ENCODE measurements at regions not wholly inside any gene's neighbourhood (a gene's known extent, or its start where the extent isn't known, plus 50 kb on each side); places are given as distances from the start of the nearest gene placed in this dataset.

- TF ChIP-seq, protein P1, sequence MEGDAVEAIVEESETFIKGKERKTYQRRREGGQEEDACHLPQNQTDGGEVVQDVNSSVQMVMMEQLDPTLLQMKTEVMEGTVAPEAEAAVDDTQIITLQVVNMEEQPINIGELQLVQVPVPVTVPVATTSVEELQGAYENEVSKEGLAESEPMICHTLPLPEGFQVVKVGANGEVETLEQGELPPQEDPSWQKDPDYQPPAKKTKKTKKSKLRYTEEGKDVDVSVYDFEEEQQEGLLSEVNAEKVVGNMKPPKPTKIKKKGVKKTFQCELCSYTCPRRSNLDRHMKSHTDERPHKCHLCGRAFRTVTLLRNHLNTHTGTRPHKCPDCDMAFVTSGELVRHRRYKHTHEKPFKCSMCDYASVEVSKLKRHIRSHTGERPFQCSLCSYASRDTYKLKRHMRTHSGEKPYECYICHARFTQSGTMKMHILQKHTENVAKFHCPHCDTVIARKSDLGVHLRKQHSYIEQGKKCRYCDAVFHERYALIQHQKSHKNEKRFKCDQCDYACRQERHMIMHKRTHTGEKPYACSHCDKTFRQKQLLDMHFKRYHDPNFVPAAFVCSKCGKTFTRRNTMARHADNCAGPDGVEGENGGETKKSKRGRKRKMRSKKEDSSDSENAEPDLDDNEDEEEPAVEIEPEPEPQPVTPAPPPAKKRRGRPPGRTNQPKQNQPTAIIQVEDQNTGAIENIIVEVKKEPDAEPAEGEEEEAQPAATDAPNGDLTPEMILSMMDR (IDR thresholded peaks at IDR 0.05) = no peak
- Histone ChIP-seq H3K27ac (no peak overlapping the region), H3K4me3 (no peak overlapping the region)
- no peak for DNase-seq (ENCODE audit: low spot score)
These were observed 270.7 kb upstream of the IGFBP3 start for GRCh38 chr7:46191776-46192175.

DNA sequence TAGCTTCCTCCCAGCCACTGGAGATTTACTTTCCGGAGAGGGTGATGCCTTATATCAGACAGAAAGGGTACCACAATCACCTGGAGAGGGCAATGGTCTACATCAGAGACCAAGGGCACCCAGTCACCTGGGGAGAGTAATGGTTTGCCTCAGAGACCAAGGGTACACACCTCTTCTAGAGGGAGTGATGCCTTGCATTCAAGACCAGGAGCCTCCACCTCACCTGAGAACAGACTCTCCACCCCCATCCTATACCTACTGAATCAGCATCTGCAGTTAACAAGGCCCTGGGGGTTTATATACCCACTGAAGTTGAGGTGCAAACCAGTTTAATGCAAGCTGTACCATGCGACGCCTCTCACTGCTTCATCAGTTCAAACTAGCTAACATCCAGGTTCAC is 270.2 kb upstream of the IGFBP3 start:
- TF ChIP-seq, protein P1 (IDR thresholded peaks at IDR 0.05) = no peak
- no peak for DNase-seq (ENCODE audit: low spot score)
- Histone ChIP-seq H3K4me3 (no peak overlapping the region), H3K27ac (no peak overlapping the region)

DNA sequence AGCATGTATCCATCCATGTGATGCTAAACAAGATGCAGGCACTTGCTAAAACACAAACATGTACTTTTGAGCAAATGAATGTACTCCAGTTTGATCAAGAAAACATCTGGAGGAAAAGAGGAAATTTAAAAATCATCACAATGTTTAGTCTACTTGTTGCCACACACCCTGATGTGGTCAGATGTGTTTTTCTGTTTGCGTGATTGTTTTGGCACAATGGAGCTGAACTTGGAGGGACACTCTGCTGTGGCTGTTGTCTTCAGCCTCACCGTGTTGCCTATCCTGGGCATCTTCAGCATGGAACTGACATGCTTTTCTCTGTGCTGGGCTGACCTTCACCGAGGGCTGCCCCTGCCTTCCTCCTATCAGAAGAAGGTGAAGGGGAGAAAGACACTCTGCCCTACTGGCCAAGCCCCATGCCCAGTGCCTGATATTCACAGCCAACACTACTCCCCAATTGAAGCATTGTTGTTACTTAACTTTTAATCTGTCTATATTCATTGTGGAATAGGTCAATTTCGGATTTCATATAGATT is 268.3 kb upstream of the IGFBP3 start:
- Histone ChIP-seq H3K4me3 (no peak overlapping the region), H3K27ac (no peak overlapping the region)
- TF ChIP-seq, protein P1 (IDR thresholded peaks at IDR 0.05) = no peak
- no peak for DNase-seq (ENCODE audit: low spot score)

DNA sequence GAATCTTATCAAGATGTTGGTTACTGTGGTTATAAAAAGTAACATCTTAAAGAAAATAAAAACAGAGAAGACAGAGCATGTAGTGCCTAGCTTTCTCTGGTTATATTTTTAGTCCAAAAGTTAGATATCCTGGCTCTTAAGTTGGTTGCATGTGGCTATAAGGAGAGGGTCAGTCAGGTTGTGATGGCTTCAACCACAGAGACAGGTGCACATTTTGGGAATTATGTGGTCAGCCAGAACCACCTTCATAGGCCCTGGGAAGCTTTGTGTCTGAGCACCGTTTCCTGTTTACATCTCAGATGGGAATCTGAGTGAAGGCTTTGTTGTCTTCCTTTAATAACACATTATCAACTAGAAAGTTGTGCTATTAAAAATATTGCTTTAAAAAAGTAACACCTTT is 265.1 kb upstream of the IGFBP3 start:
- Histone ChIP-seq H3K4me3 (no peak overlapping the region), H3K27ac (no peak overlapping the region)
- TF ChIP-seq, protein P1 (IDR thresholded peaks at IDR 0.05) = no peak
- no peak for DNase-seq (ENCODE audit: low spot score)

- no peak for DNase-seq (ENCODE audit: low spot score)
- TF ChIP-seq, protein P1 (IDR thresholded peaks at IDR 0.05) = no peak
- Histone ChIP-seq H3K27ac (no peak overlapping the region), H3K4me3 (no peak overlapping the region)
These were observed 258.1 kb upstream of the IGFBP3 start for GRCh38 chr7:46179061-46179610.

GRCh38 chr7:46178661-46179060 is 257.6 kb upstream of the IGFBP3 start:
- TF ChIP-seq, protein P1 (IDR thresholded peaks at IDR 0.05) = no peak
- no peak overlapping the region for H3K4me3 ChIP-seq
- no peak overlapping the region for H3K27ac ChIP-seq
- no peak for DNase-seq (ENCODE audit: low spot score)

DNA sequence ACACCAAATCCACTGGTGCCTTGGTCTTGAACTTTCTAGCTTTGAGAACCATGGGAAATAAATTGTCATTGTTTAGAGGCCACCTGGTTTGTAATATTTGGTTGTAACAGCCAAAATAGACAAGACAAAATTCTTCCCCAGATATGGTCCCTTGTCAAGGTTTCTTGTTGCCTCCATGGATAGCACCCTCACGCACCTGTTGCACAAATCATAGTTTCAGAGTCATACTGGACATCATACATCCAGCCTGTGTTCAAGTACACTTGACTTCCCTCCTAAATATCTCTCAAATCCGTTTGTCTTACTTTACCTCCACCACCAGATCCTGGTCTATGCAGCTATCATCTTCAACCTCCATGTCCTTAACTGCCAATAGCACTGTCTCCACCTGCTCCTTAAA is 256.7 kb upstream of the IGFBP3 start:
- no peak overlapping the region for H3K27ac ChIP-seq
- no peak for DNase-seq (ENCODE audit: low spot score)
- no peak overlapping the region for H3K4me3 ChIP-seq
- TF ChIP-seq, protein P1 (IDR thresholded peaks at IDR 0.05) = no peak
